HT-29 (cell line): ENCODE measurements at regions not wholly inside any gene's neighbourhood (a gene's known extent, or its start where the extent isn't known, plus 50 kb on each side); places are given as distances from the start of the nearest gene placed in this dataset.

Experiments
- DNase-seq: peaks from one replicate; pipeline ENCODE4 v3.0.0-alpha.2; 2015; ENCODE audit warnings: low spot score

DNA sequence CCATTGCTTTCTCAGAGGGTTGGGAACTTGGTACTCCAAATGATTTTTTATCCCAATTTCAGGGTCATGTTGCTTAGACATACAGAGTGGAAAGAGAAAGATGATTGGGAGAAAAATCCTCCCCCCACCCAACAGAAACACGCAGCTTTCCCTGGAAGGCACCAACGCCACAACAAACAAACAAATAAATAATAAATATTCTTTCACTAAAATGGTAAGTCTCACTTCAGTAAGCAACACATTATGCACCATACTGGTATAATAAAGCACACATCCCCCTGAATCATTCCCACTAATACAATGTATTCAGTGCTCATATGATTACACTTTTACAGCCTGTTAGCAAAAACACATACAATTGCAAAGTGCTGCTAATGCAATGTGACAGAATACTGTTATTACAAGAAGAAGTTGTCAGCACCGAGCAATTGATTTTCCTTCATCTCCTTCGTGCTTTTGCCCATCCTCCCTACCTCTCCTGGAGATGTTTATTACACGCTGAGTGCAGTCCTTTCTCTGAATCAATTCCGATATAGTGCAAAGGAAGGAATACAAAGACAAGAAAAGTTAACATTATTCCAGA, 359.9 kb downstream of the TXNL1 start:
- DNase-seq, result no peak

DNA sequence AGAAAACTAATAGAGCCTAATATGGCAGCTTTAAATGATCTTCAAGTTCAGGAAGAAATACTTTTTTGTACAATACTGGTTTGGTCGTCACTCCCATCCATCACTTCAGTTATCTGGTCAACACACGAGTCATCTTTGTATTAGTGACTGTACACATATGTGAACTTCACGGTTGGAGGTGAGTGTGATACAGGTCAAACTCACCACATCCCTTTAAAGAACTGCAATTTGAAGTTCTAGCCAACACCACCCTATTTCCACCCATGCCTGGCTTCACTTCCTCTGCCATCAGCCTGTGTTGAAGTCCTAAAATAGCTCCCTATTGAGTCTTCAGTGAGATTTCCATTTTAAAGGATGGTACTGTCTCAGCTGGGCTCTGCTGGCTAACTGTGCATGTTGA, 361.9 kb downstream of the TXNL1 start:
- DNase-seq, result no peak

DNA sequence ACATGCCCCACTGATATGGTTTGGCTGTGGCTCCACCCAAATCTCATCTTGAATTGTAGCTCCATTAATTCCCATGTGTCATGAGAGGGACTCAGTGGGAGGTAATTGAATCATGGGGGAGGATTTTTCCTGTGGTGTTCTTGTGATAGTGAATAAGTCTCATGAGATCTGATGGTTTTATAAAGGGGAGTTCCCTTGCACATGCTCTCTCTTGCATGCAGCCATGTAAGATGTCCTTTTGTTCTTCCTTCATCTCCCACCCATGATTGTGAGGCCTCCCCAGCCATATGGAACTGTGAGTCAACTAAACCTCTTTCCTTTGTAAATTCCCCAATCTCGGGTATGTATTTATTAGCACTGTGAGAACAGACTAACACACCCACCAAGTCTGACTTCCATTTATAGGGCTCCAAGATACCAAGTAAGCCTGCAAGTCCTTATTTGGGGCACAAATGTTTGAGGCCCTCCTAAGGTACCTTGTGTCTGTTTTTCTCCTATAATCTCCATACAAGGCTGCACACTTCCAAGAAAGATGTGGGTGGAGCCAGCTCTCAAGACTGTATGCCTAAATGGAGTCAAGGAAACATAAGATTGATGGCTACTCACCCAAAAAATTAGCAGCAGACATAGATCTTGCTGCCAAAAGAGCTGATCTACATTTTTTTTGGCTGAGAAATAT, 364.7 kb downstream of the TXNL1 start:
- no peak for DNase-seq

DNA sequence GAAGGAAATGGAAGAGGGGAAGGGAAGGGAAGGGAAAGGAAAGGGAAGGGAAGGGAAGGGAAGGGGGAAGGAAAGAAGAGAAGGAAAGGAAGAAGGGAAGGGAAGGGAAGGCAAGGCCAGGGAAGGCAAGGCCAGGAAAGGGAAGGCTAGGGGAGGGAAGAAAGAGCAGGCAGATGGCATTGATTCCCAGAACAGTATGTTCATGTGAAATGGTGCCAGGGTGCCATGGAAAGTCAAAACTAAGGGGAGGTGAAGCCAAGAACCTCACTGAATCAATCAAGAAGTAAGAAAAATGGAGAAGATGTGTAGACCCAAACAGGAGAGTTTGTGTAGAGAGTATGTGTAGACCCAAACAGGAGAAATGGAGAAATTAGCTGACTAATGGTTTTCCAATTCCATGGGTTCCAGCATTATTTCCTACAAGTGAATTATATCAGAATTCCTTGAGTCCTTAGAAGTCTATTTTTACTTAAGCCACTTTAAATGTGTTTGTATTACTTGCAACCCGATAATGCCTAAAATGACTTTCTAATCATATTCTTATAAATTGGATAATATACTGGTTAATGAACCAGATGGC, 367.6 kb downstream of the TXNL1 start:
- no peak for DNase-seq

DNA sequence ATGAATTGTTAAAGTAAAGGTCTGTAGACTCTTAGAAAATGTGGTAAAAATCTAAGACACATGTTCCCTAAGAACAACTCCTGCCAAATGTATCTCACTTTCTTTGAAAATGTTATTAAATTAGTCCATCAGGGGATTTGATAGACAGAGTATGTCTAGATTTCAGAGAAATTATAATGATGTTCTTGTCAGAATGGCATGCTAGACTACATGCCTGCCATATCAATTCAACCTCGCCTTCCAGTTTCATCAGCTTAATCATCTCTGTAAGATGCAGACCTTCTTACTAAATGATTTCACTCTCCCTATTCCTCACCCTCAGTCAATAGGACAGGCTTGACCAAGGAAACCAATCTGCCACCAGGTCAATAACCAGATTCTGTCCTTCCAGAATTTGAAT, 368.4 kb downstream of the TXNL1 start:
- DNase-seq, result no peak

DNA sequence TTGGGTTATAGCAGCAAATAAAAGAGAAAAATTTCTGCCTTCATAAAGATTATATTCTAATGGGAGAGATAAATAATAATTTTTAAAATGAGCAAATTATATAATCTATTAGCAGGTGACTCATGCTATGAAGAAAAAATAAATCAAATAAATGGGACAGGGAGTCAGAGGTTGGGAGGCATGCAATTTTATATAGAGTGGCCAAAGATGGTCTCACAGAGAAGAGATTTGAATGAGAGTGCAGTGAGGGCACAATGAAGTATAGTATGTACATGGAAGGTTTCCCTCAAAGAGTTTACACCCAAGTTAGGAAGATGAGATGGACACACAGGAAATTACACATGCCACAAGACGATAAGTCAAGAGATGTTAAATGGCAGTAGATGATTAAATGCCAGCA, 369.4 kb downstream of the TXNL1 start:
- DNase-seq, result no peak

DNA sequence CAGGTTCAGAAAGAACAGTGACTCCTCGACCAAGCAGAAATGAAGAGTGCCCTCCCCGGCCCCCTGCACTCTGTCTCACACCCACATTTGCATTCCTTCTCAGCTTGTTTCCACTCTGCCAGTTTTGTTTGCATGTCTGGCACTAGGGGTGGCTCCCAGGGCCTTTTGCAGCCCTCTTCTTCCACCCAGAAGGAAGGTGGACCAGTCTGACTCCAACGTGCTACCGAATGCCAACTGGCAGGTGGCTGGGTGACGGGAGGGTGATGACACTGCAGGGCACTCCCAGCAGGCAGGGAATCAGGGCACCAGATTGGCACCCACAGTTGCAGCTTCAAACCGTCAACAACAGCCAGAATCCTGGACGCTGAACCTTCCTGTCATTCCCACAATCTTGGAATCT, 371.1 kb downstream of the TXNL1 start:
- no peak for DNase-seq

DNA sequence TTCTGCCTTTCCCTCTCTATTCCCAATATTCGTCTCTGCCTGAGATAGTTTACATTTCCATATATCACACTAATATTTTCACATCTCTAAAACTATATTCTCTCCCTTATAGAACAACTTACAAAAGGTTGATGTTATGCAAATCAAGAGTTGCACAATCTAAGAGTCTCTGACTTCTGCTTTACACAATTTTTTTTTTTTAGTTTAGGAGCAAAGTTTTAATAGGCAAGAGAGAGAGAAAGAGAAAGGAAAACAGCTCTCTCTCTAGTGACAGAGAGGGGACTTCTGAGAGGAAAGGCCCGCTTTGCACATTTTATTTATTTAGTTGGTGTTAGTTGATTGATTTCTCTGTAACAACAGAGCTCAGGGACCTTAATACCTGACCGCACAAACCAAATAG, 380.2 kb downstream of the TXNL1 start:
- DNase-seq, result no peak

DNA sequence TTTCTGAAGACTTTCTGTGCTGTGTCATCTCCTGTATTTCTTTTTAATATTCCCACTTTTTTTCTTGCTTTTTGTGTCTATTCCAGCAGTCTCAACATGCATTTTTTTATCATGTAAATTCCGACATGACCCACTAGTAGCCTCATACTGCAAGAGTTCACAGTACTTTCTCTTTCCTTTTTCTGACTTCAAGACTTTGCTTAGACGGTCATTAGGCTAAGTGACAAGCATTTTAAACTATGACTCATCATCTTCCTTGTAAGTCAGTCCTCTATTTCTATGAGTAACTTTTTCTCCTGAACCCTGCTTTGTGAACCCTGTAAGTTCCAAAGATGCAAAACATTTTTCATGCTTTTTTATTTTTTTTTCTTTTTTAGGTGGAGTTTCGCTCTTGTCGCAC, 381.2 kb downstream of the TXNL1 start:
- DNase-seq, result no peak

DNA sequence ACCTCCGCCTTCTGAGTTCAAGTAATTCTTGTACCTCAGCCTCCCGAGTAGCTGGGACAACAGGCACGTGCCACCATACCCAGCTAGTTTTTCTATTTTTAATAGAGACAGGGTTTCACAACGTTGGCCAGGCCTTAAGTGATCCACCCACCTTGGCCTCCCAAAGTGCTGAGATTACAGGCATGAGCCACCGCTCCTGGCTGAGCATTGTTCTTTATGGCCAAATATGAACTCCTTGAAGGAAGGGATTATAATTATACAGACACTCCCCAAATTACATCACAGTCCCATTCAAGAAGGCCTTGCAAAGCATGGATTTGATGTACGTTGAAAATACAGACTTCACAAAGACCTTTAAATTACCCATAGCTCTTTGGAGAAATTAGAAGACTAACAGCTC, 381.7 kb downstream of the TXNL1 start:
- DNase-seq, result no peak

DNA sequence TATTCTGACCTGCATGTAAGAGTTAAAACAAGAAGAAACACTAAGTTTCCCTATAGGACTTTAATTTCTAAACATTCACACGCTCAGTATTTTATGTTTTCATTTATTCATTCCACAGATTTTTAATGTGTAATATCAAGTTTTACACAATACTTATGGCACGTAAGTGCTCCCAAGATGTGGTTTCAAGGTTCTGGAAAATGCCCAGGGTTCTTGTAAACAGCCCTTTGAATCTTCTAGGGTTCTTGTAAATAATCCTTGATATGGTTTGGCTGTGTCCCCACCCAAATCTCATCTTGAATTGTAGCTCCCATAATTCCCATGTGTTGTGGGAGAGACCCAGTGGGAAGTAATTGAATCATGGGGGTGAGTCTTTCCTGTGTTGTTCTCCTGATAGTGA, 383.0 kb downstream of the TXNL1 start:
- no peak for DNase-seq

DNA sequence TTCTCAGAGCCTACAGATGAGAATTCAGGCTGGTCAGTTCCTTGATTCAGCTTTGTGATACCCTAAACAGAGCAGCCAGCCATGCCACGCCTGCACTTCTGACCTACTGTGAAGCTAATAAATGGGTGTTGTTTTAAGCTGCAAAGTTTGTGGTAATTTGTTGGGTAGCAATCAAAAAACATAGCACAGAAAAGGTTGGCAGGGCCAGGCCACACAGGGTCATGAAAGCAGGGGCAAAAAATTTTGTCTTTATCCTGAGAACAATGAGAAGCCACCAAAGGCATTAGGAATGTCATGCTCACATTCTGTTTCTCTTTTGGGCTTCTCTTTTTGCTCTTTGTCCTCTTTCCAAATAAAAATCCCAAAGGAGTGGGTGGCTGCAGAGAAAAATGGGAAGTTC, 385.9 kb downstream of the TXNL1 start:
- no peak for DNase-seq

DNA sequence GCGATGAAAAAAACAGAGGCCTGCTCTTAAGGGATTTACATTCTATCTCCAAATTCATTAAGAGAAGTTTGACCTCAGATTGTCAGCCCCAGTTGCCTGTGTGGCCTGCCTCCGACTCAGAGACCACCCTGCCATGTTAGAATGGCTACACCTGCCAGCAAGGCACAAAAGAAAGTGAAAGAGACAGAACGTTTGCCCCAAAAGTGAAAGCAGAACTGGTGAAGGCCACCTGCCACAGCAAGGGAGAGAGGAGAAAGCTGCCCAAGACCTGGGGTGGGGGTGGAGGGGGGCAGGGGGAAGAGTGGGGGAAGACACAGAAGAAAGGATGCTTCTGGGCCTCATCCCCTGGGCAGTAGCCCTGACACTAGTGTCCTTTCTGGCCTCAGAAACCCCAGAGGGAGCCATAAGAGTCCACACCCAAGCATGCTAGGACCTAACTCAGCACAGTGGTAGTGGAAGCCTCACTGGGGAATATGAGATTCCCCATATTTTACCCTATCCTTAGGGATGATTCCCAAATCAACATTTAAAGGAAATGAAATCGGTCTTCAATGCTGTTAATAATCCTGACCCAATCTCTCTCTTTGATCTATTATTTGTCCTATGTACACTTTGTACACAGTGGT, 389.7 kb downstream of the TXNL1 start:
- no peak for DNase-seq

DNA sequence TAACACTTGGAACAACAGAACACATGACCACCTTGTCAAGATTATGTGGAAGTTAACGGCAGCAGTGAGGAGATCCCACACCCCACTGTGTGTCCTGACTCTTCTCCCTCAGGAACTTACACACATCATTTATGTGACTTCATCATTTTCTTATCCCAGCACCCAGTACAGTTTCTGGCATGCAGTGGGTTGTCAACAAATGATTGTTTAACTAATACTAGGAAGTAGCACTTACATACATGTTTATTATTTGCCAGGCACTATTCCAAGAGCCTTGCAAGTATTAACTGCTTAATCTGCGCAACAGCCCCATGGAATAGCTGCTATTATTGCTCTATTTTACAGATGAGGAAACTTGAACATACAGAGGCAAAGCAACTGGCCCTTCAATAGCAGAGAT, 391.5 kb downstream of the TXNL1 start:
- no peak for DNase-seq

DNA sequence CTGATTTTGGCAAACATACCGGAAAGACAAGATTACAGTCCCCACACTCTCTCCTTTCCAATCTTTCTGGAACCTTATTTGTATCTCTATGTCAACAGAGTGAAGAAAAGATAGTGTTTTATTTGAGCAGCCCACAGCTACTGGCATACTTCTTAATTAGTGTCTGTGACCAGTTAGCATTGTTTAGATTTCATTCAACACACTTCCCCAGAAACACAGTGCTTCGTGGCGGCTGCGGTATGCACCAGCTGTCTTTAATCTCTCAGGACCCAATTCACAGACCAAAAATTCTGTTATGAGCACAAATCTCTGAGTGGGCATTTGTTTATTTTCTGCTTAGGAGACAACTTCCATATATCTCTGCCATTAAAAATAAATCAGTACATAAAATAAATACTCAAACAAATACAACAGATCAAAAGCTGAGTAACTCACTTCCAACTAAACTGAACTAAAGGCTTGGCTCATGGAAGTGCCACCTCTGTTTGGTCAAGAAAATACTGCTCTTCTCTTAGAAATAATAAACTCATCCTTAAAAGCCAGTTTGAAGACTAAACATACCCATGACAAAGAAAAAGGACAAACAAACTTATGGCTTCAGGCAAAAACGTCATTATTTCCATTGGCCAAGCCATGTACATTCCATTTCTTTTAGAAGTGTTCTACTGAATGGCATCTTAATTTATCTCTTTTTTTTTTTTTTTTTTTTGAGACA, 392.4 kb downstream of the TXNL1 start:
- no peak for DNase-seq

DNA sequence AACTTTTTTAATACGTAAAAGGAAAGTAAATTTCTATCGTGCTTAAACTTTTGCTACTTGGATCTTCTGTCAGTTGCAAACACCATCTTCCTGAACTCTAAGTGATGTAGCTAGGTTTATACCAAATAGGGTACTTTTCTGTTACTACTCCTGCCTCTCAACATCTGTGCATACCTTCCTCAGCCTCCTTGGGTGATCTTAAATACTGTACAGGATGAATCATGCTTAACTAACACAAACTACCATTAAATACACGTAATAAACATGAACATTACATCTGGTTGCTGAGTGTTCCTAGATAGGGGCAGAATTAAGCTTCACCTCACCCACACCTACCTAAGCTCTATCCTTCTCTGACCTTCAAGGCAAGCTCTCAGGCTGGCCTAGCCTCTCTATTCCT, 398.0 kb downstream of the TXNL1 start:
- no peak for DNase-seq

DNA sequence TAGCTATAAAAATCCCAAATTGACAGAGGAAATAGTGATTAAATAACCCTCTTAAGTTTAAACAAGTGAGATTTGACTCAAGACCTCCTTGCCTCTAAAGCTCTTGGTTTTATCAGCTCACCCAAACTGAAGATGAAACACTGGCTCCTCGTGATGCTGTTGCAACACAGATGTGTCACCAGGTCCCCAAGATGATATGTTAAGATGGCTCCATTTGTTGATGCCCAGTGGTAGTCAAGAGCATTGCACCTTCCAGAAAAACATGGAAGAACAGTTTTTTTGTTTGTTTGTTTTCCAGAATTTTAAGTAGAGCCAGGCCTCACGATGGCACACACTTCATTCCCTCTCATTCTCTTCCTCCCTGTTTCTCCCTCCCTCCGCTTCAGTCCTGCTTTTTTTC, 399.8 kb downstream of the TXNL1 start:
- no peak for DNase-seq

DNA sequence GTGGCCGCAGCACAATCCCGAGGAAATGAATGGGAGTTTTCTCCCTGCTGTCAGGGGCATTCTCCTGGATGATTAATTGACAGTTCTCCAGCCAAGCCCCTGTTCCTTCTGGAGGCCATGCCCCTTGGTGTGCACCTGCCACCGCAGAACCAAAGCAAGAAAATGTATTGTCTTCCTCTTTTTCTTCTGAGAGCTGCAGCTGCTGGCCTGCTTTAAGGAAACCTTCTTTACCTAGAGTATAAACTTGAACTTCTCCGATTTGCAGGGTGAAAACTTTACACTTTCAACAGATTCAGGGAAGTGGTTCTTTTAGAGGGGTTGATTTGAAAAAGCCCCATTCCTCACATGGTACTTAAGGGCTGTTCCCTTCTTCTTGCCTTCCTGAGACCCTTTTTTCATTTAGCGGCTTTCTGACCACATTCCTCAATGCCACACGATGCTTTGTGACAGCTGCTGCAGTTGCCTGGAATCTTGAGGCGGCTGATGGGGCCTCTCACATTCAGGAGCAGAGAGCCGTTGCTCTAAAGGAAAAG, 402.8 kb downstream of the TXNL1 start:
- no peak for DNase-seq

DNA sequence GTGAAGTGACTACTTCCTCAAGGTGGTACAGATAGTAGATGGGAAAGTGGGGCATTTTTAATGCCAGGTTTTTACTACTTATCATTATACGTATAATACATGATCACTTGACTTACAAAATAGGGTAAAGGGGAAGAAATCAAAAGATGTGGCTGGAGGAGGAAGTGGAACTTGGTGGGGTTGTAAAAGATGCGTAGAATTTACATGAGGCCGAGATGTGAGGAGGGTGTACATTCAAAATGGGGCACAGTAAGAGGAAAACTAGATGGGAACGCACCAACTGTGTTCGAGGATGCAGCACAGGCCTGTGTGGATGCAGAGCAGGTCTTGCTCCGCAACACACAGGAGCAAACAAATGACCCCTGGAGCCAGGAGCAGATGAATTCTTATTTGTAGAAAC, 403.3 kb downstream of the TXNL1 start:
- no peak for DNase-seq

DNA sequence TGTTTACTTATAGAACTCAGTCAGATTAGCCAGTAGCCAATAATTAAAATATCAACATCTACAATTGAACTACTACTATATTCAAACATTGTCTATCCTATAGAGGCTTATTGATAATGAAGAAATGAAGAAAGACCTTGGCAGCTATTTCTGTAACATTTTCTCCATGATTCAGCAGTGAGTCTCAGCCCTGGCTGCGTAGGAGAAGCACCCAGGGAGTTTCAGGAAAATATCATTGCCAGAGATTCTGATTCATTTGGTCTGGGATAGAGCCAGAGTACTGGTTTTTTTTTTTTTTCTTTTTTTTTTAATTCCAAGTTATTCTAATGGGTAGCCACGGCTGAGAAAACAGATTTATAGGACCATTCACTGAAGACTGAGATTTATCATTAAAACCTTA, 404.8 kb downstream of the TXNL1 start:
- DNase-seq, result no peak

DNA sequence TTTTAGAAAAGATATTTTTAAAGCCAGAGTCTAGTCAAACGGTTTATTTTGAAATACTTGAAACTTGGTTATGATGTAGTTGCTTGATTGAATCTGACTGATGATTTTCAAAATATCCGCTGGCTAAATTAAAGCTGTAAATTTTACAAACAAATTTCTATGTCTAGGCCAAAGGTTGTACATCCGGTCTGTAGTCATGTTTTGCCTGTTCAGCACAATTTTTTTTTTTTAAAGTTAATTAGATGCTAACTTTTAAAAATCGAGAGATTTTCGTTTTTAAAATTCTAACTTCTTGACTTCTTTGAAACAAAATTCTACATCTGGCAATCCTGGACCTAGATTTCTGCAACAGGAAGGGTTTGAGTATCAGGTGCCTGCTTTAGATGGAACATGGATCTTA, 412.4 kb downstream of the TXNL1 start:
- DNase-seq, result no peak
